WERI-Rb-1 (cell line): ENCODE measurements at regions not wholly inside any gene's neighbourhood (a gene's known extent, or its start where the extent isn't known, plus 50 kb on each side); places are given as distances from the start of the nearest gene placed in this dataset.

ENCODE experiments used
- DNase-seq: peaks from one replicate; pipeline ENCODE4 v3.0.0-alpha.2; 2020
- H3K27ac ChIP-seq: fragments of 250-450 bp; sonication (Bioruptor Pico); 2 replicates; pipeline ENCODE4 v1.5.1; 2020; ENCODE audit warnings: mild to moderate bottlenecking, moderate library complexity
- H3K27me3 ChIP-seq: fragments of 250-450 bp; sonication (Bioruptor Pico); 2 replicates; pipeline ENCODE4 v1.5.1; 2021; ENCODE audit warnings: mild to moderate bottlenecking, low read depth, moderate library complexity; ENCODE audit not compliant: insufficient read depth, severe bottlenecking
- H3K36me3 ChIP-seq: fragments of 250-450 bp; sonication (Bioruptor Pico); 2 replicates; pipeline ENCODE4 v1.5.1; 2020; ENCODE audit warnings: mild to moderate bottlenecking, moderate library complexity
- H3K4me3 ChIP-seq: 2 replicates; pipeline ENCODE4 v1.5.1; 2011; ENCODE audit warnings: low read depth, mild to moderate bottlenecking, control low read depth, low read length
- H3K9me3 ChIP-seq: fragments of 250-450 bp; sonication (Bioruptor Pico); 2 replicates; pipeline ENCODE4 v1.5.1; 2021; ENCODE audit warnings: mild to moderate bottlenecking, moderate library complexity; ENCODE audit not compliant: severe bottlenecking
- TF ChIP-seq, protein P1 (sequence below): IDR thresholded peaks from 2 replicates; pipeline ENCODE4 v1.5.1; 2011; ENCODE audit warnings: low read depth, mild to moderate bottlenecking, control low read depth, inconsistent platforms, low read length

DNA sequence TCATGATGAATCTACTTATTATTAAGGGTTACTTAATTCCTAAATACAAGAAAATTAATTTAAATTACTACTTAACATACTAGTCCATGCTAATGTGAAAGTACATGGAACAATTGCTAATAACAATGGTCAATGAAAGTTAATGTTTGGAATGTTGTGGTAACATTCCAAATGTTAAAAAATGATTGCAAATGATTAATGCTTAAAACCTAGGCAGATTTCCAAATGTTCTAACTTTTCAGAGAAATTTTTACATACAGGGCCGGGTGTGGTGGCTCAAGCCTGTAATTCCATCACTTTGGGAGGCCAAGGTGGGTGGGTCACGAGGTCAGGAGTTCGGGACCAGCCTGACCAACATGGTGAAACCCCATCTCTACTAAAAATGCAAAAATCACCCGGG, 1851.3 kb upstream of the PCDH7 start:
- no peaks in the 10 kb centered on the region for H3K9me3 ChIP-seq
- DNase-seq: no peak
- H3K27me3 ChIP-seq: no peaks in the 10 kb centered on the region
- no peaks in the 10 kb centered on the region for H3K36me3 ChIP-seq
- no peak overlapping the region for H3K27ac ChIP-seq
- TF ChIP-seq, protein P1, sequence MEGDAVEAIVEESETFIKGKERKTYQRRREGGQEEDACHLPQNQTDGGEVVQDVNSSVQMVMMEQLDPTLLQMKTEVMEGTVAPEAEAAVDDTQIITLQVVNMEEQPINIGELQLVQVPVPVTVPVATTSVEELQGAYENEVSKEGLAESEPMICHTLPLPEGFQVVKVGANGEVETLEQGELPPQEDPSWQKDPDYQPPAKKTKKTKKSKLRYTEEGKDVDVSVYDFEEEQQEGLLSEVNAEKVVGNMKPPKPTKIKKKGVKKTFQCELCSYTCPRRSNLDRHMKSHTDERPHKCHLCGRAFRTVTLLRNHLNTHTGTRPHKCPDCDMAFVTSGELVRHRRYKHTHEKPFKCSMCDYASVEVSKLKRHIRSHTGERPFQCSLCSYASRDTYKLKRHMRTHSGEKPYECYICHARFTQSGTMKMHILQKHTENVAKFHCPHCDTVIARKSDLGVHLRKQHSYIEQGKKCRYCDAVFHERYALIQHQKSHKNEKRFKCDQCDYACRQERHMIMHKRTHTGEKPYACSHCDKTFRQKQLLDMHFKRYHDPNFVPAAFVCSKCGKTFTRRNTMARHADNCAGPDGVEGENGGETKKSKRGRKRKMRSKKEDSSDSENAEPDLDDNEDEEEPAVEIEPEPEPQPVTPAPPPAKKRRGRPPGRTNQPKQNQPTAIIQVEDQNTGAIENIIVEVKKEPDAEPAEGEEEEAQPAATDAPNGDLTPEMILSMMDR: no peak
- H3K4me3 ChIP-seq: no peak overlapping the region

DNA sequence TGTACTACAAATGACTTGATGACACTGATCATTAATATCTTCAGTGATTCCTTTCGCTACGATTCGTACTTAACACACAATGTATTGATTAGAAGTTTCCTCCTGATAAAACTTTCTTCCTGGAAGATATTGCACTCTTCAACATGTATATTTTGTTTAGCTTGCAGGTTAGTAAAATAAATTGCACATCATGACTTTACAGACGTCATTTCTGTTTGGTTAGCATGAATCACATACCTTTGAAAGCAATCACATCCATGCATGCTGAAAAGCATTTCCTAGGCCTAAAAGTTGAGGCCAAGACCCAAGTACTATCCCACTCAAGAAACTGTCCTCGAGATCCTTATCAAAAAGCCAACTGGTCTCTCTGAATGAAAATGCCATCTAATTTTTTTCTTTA, 1841.0 kb upstream of the PCDH7 start:
- TF ChIP-seq, protein P1: no peak
- no peak overlapping the region for H3K4me3 ChIP-seq
- no peak for DNase-seq
- no peaks in the 10 kb centered on the region for H3K9me3 ChIP-seq
- no peaks in the 10 kb centered on the region for H3K36me3 ChIP-seq
- no peak overlapping the region for H3K27ac ChIP-seq
- no peaks in the 10 kb centered on the region for H3K27me3 ChIP-seq

GRCh38 chr4:28879900-28880299, 1840.3 kb upstream of the PCDH7 start:
- no peak overlapping the region for H3K27ac ChIP-seq

GRCh38 chr4:28883211-28883610, 1837.0 kb upstream of the PCDH7 start:
- no peak for DNase-seq

More at GRCh38 chr4:28879900-28880299, 1840.3 kb upstream of the PCDH7 start:
- Histone ChIP-seq H3K4me3 (no peak overlapping the region), H3K36me3 (no peaks in the 10 kb centered on the region), H3K27me3 (no peaks in the 10 kb centered on the region), H3K9me3 (no peaks in the 10 kb centered on the region)
- TF ChIP-seq, protein P1: no peak
- no peak for DNase-seq

GRCh38 chr4:28886934-28887333, 1833.2 kb upstream of the PCDH7 start:
- DNase-seq: no peak
- Histone ChIP-seq H3K9me3 (no peaks in the 10 kb centered on the region), H3K4me3 (no peak overlapping the region), H3K27ac (no peak overlapping the region), H3K36me3 (no peaks in the 10 kb centered on the region), H3K27me3 (no peaks in the 10 kb centered on the region)
- TF ChIP-seq, protein P1: no peak

More at GRCh38 chr4:28883211-28883610, 1837.0 kb upstream of the PCDH7 start:
- TF ChIP-seq, protein P1: no peak
- Histone ChIP-seq H3K27ac (no peak overlapping the region), H3K36me3 (no peaks in the 10 kb centered on the region), H3K27me3 (no peaks in the 10 kb centered on the region), H3K9me3 (no peaks in the 10 kb centered on the region), H3K4me3 (no peak overlapping the region)
